ENCODE measurements at regions not wholly inside any gene's neighbourhood (a gene's known extent, or its start where the extent isn't known, plus 50 kb on each side); places are given as distances from the start of the nearest gene placed in this dataset.

DNA sequence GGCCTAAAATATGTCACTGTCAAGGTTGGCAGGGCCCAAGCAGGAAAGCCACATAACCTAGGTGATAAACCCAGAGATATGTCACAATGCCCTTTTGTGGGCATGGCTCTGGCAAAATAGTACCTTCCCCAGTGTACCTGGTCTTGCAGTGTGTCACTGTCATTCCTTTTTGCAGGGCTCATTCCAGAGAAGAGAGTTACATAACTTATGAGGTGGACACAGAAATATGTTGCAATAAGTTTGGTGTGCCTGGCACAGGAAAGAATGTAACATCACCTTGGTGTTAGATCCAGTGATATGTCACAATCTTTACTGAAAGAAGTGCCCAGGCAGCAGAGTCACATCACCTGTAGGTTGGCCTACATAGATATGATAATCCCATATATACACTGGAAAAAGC lies 910.8 kb upstream of the TSPY4 start:
- TF ChIP-seq, protein P1, sequence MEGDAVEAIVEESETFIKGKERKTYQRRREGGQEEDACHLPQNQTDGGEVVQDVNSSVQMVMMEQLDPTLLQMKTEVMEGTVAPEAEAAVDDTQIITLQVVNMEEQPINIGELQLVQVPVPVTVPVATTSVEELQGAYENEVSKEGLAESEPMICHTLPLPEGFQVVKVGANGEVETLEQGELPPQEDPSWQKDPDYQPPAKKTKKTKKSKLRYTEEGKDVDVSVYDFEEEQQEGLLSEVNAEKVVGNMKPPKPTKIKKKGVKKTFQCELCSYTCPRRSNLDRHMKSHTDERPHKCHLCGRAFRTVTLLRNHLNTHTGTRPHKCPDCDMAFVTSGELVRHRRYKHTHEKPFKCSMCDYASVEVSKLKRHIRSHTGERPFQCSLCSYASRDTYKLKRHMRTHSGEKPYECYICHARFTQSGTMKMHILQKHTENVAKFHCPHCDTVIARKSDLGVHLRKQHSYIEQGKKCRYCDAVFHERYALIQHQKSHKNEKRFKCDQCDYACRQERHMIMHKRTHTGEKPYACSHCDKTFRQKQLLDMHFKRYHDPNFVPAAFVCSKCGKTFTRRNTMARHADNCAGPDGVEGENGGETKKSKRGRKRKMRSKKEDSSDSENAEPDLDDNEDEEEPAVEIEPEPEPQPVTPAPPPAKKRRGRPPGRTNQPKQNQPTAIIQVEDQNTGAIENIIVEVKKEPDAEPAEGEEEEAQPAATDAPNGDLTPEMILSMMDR (IDR thresholded peaks at IDR 0.05) = no peak
- TF ChIP-seq POLR2A (IDR thresholded peaks at IDR 0.05) = no peak

Data from Peyer's patch (tissue), 4 donors.